Fibroblast of skin of left biceps (primary cell): ENCODE measurements at regions not wholly inside any gene's neighbourhood (a gene's known extent, or its start where the extent isn't known, plus 50 kb on each side); places are given as distances from the start of the nearest gene placed in this dataset.

Source experiments
- DNase-seq, 2 experiments: peaks; one replicate each; pipeline ENCODE4 v3.0.0-alpha.2; 2013; ENCODE audit warnings: low read depth in 2 of 2

GRCh38 chr11:127506126-127506525 lies 505.6 kb upstream of the KIRREL3 start:
- DNase-seq: no peak

- no peak for DNase-seq
These were observed 495.6 kb upstream of the KIRREL3 start for GRCh38 chr11:127496165-127496564.

GRCh38 chr11:127493330-127494022 lies 492.9 kb upstream of the KIRREL3 start:
- no peak for DNase-seq

GRCh38 chr11:127492029-127492428 lies 491.5 kb upstream of the KIRREL3 start:
- no peak for DNase-seq

GRCh38 chr11:127491589-127491988 lies 491.0 kb upstream of the KIRREL3 start:
- DNase-seq: no peak

GRCh38 chr11:127490896-127491295 lies 490.3 kb upstream of the KIRREL3 start:
- no peak for DNase-seq

- DNase-seq: no peak
These were observed 485.0 kb upstream of the KIRREL3 start for GRCh38 chr11:127485541-127485940.

- no peak for DNase-seq
These were observed 480.8 kb upstream of the KIRREL3 start for GRCh38 chr11:127481391-127481790.

- no peak for DNase-seq
These were observed 478.3 kb upstream of the KIRREL3 start for GRCh38 chr11:127478826-127479225.

- DNase-seq: no peak
These were observed 474.2 kb upstream of the KIRREL3 start for GRCh38 chr11:127474766-127475165.

GRCh38 chr11:127472505-127472904 lies 471.9 kb upstream of the KIRREL3 start:
- no peak for DNase-seq

- no peak for DNase-seq
These were observed 471.1 kb upstream of the KIRREL3 start for GRCh38 chr11:127471662-127472061.

GRCh38 chr11:127470306-127470884 lies 469.8 kb upstream of the KIRREL3 start:
- no peak for DNase-seq

- DNase-seq: no peak
These were observed 463.8 kb upstream of the KIRREL3 start for GRCh38 chr11:127464325-127464724.

GRCh38 chr11:127462065-127462344 lies 461.4 kb upstream of the KIRREL3 start:
- DNase-seq: no peak

GRCh38 chr11:127461241-127462064 lies 460.9 kb upstream of the KIRREL3 start:
- no peak for DNase-seq

GRCh38 chr11:127458561-127458960 lies 458.0 kb upstream of the KIRREL3 start:
- DNase-seq: no peak

GRCh38 chr11:127454856-127455255 lies 454.3 kb upstream of the KIRREL3 start:
- DNase-seq: no peak

- DNase-seq: no peak
These were observed 452.0 kb upstream of the KIRREL3 start for GRCh38 chr11:127452533-127452932.

GRCh38 chr11:127451861-127452260 lies 451.3 kb upstream of the KIRREL3 start:
- DNase-seq: no peak

GRCh38 chr11:127448101-127448500 lies 447.5 kb upstream of the KIRREL3 start:
- no peak for DNase-seq

GRCh38 chr11:127445476-127445875 lies 444.9 kb upstream of the KIRREL3 start:
- DNase-seq: no peak

GRCh38 chr11:127443297-127443696 lies 442.7 kb upstream of the KIRREL3 start:
- DNase-seq: no peak
